ENCODE measurements at regions not wholly inside any gene's neighbourhood (a gene's known extent, or its start where the extent isn't known, plus 50 kb on each side); places are given as distances from the start of the nearest gene placed in this dataset.

DNA sequence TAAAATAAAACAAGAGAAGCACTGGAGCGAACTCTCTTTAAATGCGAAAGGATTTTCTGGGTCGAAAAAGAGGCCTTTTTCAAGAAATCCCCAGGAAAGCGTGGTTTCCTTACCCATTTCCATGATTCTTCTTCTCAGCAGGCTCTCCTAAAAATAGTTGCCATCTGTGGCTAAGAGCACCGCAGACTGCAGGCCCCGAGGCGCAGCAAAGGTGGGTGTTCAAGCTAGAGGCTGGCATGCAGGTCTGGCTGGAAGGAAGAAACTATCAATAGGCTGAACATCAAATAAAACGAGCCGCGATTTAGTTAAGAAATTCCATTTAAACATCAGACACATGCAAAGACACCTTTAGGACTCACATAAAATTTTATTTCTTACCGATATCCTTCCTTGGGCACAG, 135.1 kb downstream of the ADAMTS1 start:
- no peaks in the 10 kb centered on the region for H3K79me2 ChIP-seq (ENCODE audit: control insufficient read depth, insufficient read depth, low read length)
- POLR2A ChIA-PET, result no interaction called here
- ATAC-seq (no peak), DNase-seq (ENCODE audit: low read depth, low spot score) (no peak), FAIRE-seq (no peak)
- H4K20me1 ChIP-seq (ENCODE audit: control insufficient read depth, insufficient read depth), result no peaks in the 10 kb centered on the region
- no peaks in the 10 kb centered on the region; the same call in 2 of the 3 replicates for H3K9me3 ChIP-seq (replicated peaks; ENCODE audit: control insufficient read depth, insufficient read depth, low read length)
- H2AFZ ChIP-seq (ENCODE audit: control insufficient read depth, low read depth, low read length), result no peak overlapping the region
- no peak overlapping the region for H3K9ac ChIP-seq (ENCODE audit: control insufficient read depth, insufficient read depth, low read length)
- H3K4me2 ChIP-seq (ENCODE audit: control insufficient read depth, insufficient read depth), result no peak overlapping the region
- no peak for TF ChIP-seq CBX3 (IDR thresholded peaks at IDR 0.05; ENCODE audit: borderline replicate concordance, low read depth)
- no peak for TF ChIP-seq TCF3 (IDR thresholded peaks at IDR 0.05; ENCODE audit: borderline replicate concordance, insufficient read depth, low read depth, low read length)
- TF ChIP-seq, protein P1, sequence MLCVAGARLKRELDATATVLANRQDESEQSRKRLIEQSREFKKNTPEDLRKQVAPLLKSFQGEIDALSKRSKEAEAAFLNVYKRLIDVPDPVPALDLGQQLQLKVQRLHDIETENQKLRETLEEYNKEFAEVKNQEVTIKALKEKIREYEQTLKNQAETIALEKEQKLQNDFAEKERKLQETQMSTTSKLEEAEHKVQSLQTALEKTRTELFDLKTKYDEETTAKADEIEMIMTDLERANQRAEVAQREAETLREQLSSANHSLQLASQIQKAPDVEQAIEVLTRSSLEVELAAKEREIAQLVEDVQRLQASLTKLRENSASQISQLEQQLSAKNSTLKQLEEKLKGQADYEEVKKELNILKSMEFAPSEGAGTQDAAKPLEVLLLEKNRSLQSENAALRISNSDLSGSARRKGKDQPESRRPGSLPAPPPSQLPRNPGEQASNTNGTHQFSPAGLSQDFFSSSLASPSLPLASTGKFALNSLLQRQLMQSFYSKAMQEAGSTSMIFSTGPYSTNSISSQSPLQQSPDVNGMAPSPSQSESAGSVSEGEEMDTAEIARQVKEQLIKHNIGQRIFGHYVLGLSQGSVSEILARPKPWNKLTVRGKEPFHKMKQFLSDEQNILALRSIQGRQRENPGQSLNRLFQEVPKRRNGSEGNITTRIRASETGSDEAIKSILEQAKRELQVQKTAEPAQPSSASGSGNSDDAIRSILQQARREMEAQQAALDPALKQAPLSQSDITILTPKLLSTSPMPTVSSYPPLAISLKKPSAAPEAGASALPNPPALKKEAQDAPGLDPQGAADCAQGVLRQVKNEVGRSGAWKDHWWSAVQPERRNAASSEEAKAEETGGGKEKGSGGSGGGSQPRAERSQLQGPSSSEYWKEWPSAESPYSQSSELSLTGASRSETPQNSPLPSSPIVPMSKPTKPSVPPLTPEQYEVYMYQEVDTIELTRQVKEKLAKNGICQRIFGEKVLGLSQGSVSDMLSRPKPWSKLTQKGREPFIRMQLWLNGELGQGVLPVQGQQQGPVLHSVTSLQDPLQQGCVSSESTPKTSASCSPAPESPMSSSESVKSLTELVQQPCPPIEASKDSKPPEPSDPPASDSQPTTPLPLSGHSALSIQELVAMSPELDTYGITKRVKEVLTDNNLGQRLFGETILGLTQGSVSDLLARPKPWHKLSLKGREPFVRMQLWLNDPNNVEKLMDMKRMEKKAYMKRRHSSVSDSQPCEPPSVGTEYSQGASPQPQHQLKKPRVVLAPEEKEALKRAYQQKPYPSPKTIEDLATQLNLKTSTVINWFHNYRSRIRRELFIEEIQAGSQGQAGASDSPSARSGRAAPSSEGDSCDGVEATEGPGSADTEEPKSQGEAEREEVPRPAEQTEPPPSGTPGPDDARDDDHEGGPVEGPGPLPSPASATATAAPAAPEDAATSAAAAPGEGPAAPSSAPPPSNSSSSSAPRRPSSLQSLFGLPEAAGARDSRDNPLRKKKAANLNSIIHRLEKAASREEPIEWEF (IDR thresholded peaks at IDR 0.05; ENCODE audit: insufficient replicate concordance, low read depth, low read length), result no peak
- TF ChIP-seq CHD2 (IDR thresholded peaks at IDR 0.05; ENCODE audit: borderline replicate concordance, low read depth, low read length), result no peak
- TF ChIP-seq SMAD5 (IDR thresholded peaks at IDR 0.05; ENCODE audit: low read depth), result no peak
- TF ChIP-seq FOXK2 (IDR thresholded peaks at IDR 0.05), result no peak
- TF ChIP-seq ESRRA (IDR thresholded peaks at IDR 0.05; ENCODE audit: low read length), result no peak
- TF ChIP-seq SMARCA5 (IDR thresholded peaks at IDR 0.05), result no peak
- TF ChIP-seq LARP7 (IDR thresholded peaks at IDR 0.05), result no peak
- TF ChIP-seq RBBP5 (conservative IDR thresholded peaks at IDR 0.05), result no peak
- no peak for TF ChIP-seq MTA3 (IDR thresholded peaks at IDR 0.05; ENCODE audit: borderline replicate concordance, low read length)
- no peak for TF ChIP-seq ZNF274 (IDR thresholded peaks at IDR 0.05; ENCODE audit: insufficient read depth, insufficient read length)
- H3K4me3 ChIP-seq, result no peak overlapping the region
- no peak overlapping the region for H3K27ac ChIP-seq (ENCODE audit: control insufficient read depth, insufficient read depth)
- CTCF ChIA-PET, result no interaction called here
- BruUV-seq (replicated peaks), result no TSS peak
- RAD21 ChIA-PET (ENCODE audit: unreplicated experiment), result no interaction called here
- in situ Hi-C loops (cut with MboI), result no loop called here
- intact Hi-C loops (cut with micrococcal nuclease; ENCODE audit: unreplicated experiment), result no loop called here
- H3K4me1 ChIP-seq (ENCODE audit: control insufficient read depth, insufficient read depth, low read length), result no peaks in the 10 kb centered on the region
- WGBS (ENCODE audit: insufficient coverage, insufficient replicate concordance, low lambda C conversion rate, missing lambda C conversion rate), result 22% methylated on average over 11 of the region's 11 CpGs
- no peaks in the 10 kb centered on the region for H3K27me3 ChIP-seq (replicated peaks in 1 of 2; ENCODE audit: control insufficient read depth in 2 of 2, insufficient read depth in 2 of 2, low read length in 1 of 2)
- SMC1A ChIA-PET (ENCODE audit: uncharacterized antibody, unreplicated experiment), result no interaction called here
- H3K36me3 ChIP-seq (ENCODE audit: control insufficient read depth in 2 of 2, insufficient read depth in 2 of 2, low read length in 1 of 2), result no peaks in the 10 kb centered on the region

Data from GM12878 (cell line).